HCT116 (cell line): ENCODE measurements at regions not wholly inside any gene's neighbourhood (a gene's known extent, or its start where the extent isn't known, plus 50 kb on each side); places are given as distances from the start of the nearest gene placed in this dataset.

Experiments used
- ATAC-seq: fragments of 200-7000 bp; cut with Tn5 transposase; 2 replicates; pipeline ENCODE4 v1.9.1; 2020; ENCODE audit warnings: mild to moderate bottlenecking, moderate library complexity
- BruUV-seq: library from RNA; stranded (reverse); fragments of 400-500 nt; replicated peaks from 2 replicates; lab custom pipeline; 2021; lab: Mats Ljungman, UMichigan
- CTCF ChIA-PET: fragments of 300-600 bp; sonication (Branson Sonifier 250); formaldehyde crosslinking; loops from one replicate; lab custom pipeline; 2021; ENCODE audit warnings: antibody characterized with exemption; lab: Charles Lee
- POLR2A ChIA-PET: fragments of 300-600, 350-600 bp; sonication (Branson Sonifier 250); formaldehyde crosslinking; loops from one replicate; lab custom pipeline; 2021; ENCODE audit warnings: antibody characterized with exemption; lab: Charles Lee
- RAD21 ChIA-PET, 2 experiments: fragments of 300-600 bp; sonication (Branson Sonifier 250); formaldehyde crosslinking; loops; one replicate each; lab custom pipeline; 2023; ENCODE audit warnings: low total read pairs in 2 of 2; ENCODE audit not compliant: uncharacterized antibody in 2 of 2, unreplicated experiment in 2 of 2, low non-redundant PET in 1 of 2; lab: Charles Lee
- DNase-seq: peaks from one replicate; pipeline ENCODE4 v3.0.0-alpha.2; 2010; ENCODE audit warnings: low read depth, low spot score
- H2AFZ ChIP-seq: fragments of 200-600 bp; shearing (Covaris generic), sonication (generic); 2 replicates; pipeline ENCODE4 v1.6.1; 2017; ENCODE audit warnings: low read depth, mixed run types, mixed read lengths, antibody characterized with exemption, low read length; ENCODE audit not compliant: poor library complexity, severe bottlenecking
- H3K27ac ChIP-seq: 2 replicates; pipeline ENCODE4 v1.5.1; 2012; ENCODE audit warnings: low read depth, low read length
- H3K27me3 ChIP-seq: fragments of 200-600 bp; sonication (generic); 2 replicates; pipeline ENCODE4 v1.6.1; 2016; ENCODE audit warnings: mixed run types, low read length, mixed read lengths; ENCODE audit not compliant: insufficient read depth
- H3K36me3 ChIP-seq, 2 experiments: fragments of 200-500 bp in 1 of 2; fragments of 200-600 bp in 1 of 2; sonication (Bioruptor generic) in 1 of 2; sonication (generic) in 1 of 2; 2 replicates each; pipeline versions ENCODE4 v1.5.1 to v1.6.1; 2014 to 2016; ENCODE audit warnings: low read length in 2 of 2, inconsistent platforms in 1 of 2, mixed read lengths in 1 of 2, mixed run types in 1 of 2; ENCODE audit not compliant: insufficient read depth in 2 of 2, control insufficient read depth in 1 of 2
- H3K4me1 ChIP-seq, 2 experiments: fragments of 200-600 bp in 1 of 2; sonication (generic) in 1 of 2; 2 replicates each; pipeline versions ENCODE4 v1.5.1 to v1.6.1; 2012 to 2017; ENCODE audit warnings: low read length in 2 of 2, inconsistent platforms in 1 of 2, mild to moderate bottlenecking in 1 of 2, mixed read lengths in 1 of 2, mixed run types in 1 of 2, moderate library complexity in 1 of 2; ENCODE audit not compliant: insufficient read depth in 2 of 2, control insufficient read depth in 1 of 2
- H3K4me2 ChIP-seq: fragments of 200-600 bp; sonication (generic); 2 replicates; pipeline ENCODE4 v1.6.1; 2017; ENCODE audit warnings: mixed run types, low read length, mixed read lengths
- H3K4me3 ChIP-seq, 2 experiments: fragments of 200-600 bp in 1 of 2; sonication (generic) in 1 of 2; replicated peaks in 1 of 2; 2 replicates each; pipeline ENCODE4 v1.5.1; 2011 to 2016; ENCODE audit warnings: low read length in 2 of 2, control low read depth in 1 of 2, low read depth in 1 of 2, mild to moderate bottlenecking in 1 of 2, mixed read lengths in 1 of 2, mixed run types in 1 of 2
- H3K79me2 ChIP-seq: fragments of 200-600 bp; sonication (generic); 2 replicates; pipeline ENCODE4 v1.6.1; 2017; ENCODE audit warnings: mild to moderate bottlenecking, mixed run types, low read length, moderate library complexity, mixed read lengths; ENCODE audit not compliant: insufficient read depth
- H3K9ac ChIP-seq: fragments of 200-600 bp; sonication (generic); 2 replicates; pipeline ENCODE4 v1.6.1; 2016; ENCODE audit warnings: low read length, mixed read lengths
- H3K9me2 ChIP-seq: fragments of 200-600 bp; sonication (generic), shearing (Covaris generic); 2 replicates; pipeline ENCODE4 v1.6.1; 2017; ENCODE audit warnings: mixed run types, mild to moderate bottlenecking, moderate library complexity; ENCODE audit not compliant: insufficient read depth
- H3K9me3 ChIP-seq, 2 experiments: fragments of 200-500 bp in 1 of 2; fragments of 200-600 bp in 1 of 2; sonication (Bioruptor generic) in 1 of 2; sonication (generic) in 1 of 2; 2 replicates each; pipeline ENCODE4 v1.6.1; 2014 to 2017; ENCODE audit warnings: low read length in 2 of 2, mixed read lengths in 2 of 2, inconsistent platforms in 1 of 2, low read depth in 1 of 2, mild to moderate bottlenecking in 1 of 2, mixed run types in 1 of 2, moderate library complexity in 1 of 2; ENCODE audit not compliant: control insufficient read depth in 1 of 2, insufficient read depth in 1 of 2
- H4K20me1 ChIP-seq: fragments of 200-600 bp; sonication (generic), shearing (Covaris generic); 2 replicates; pipeline ENCODE4 v1.6.1; 2017; ENCODE audit warnings: mixed run types, mild to moderate bottlenecking, moderate library complexity; ENCODE audit not compliant: insufficient read depth
- ATF3 ChIP-seq: IDR thresholded peaks from 2 replicates; pipeline ENCODE4 v1.6.1; 2012
- CTCF ChIP-seq, 3 experiments: fragments of 200-600 bp in 1 of 3; sonication (generic) in 1 of 3; IDR thresholded peaks in 2 of 3; conservative IDR thresholded peaks in 1 of 3; 2 replicates each; pipeline ENCODE4 v1.5.1; 2012 to 2017; ENCODE audit warnings: low read depth in 2 of 3, low read length in 2 of 3, antibody characterized with exemption in 1 of 3, borderline replicate concordance in 1 of 3, control low read depth in 1 of 3, mild to moderate bottlenecking in 1 of 3, mixed read lengths in 1 of 3, mixed run types in 1 of 3, moderate library complexity in 1 of 3; ENCODE audit not compliant: insufficient read depth in 1 of 3
- EGR1 ChIP-seq: IDR thresholded peaks from 2 replicates; pipeline ENCODE4 v1.6.1; 2012; ENCODE audit warnings: low read depth
- ELF1 ChIP-seq: IDR thresholded peaks from 2 replicates; pipeline ENCODE4 v1.6.1; 2012; ENCODE audit warnings: low read depth, borderline replicate concordance
- EZH2phosphoT487 ChIP-seq: fragments of 200-600 bp; IDR thresholded peaks from 2 replicates; pipeline ENCODE4 v1.6.1; 2018; ENCODE audit warnings: antibody characterized with exemption, borderline replicate concordance
- JUND ChIP-seq: IDR thresholded peaks from 2 replicates; pipeline ENCODE4 v1.6.1; 2012
- POLR2A ChIP-seq: IDR thresholded peaks from 2 replicates; pipeline ENCODE4 v1.7.0; 2011; ENCODE audit warnings: borderline replicate concordance; ENCODE audit not compliant: insufficient read depth, insufficient read length; ENCODE audit errors: extremely low read depth
- POLR2AphosphoS5 ChIP-seq: IDR thresholded peaks from 2 replicates; pipeline ENCODE4 v1.6.1; 2011; ENCODE audit warnings: mild to moderate bottlenecking, low read depth, low read length, moderate library complexity
- SRF ChIP-seq: IDR thresholded peaks from 2 replicates; pipeline ENCODE4 v1.6.1; 2012; ENCODE audit warnings: low read depth
- TCF7L2 ChIP-seq: IDR thresholded peaks from 2 replicates; pipeline ENCODE4 v1.7.0; 2011; ENCODE audit warnings: borderline replicate concordance, inconsistent platforms; ENCODE audit not compliant: insufficient read depth, insufficient read length; ENCODE audit errors: extremely low read depth
- YY1 ChIP-seq: IDR thresholded peaks from 2 replicates; pipeline ENCODE4 v1.6.1; 2011; ENCODE audit warnings: low read length, low read depth, moderate library complexity, mild to moderate bottlenecking; ENCODE audit not compliant: insufficient replicate concordance; ENCODE audit errors: extremely low read depth
- ZBTB33 ChIP-seq: IDR thresholded peaks from 2 replicates; pipeline ENCODE4 v1.6.1; 2011; ENCODE audit warnings: mild to moderate bottlenecking, low read length, moderate library complexity; ENCODE audit not compliant: insufficient replicate concordance; ENCODE audit errors: extremely low read depth
- intact Hi-C: fragments of 100-400 bp; cut with micrococcal nuclease; formaldehyde crosslinking; loops from 2 replicates; pipeline ENCODE4 v1.10.0; 2022
- TF ChIP-seq, protein P1 (sequence below): IDR thresholded peaks from 2 replicates; pipeline ENCODE4 v1.6.1; 2012

- no peak for ATAC-seq
- H3K4me1 ChIP-seq: no peaks in the 10 kb centered on the region
- no peak overlapping the region for H3K4me3 ChIP-seq
- H4K20me1 ChIP-seq: no peaks in the 10 kb centered on the region
- intact Hi-C loops: no loop called here
- CTCF ChIA-PET: no interaction called here
- H3K27ac ChIP-seq: no peak overlapping the region
- H3K9me2 ChIP-seq: no peaks in the 10 kb centered on the region
- no TSS peak for BruUV-seq
- H3K9ac ChIP-seq: no peak overlapping the region
- RAD21 ChIA-PET: no interaction called here
- no peaks in the 10 kb centered on the region for H3K79me2 ChIP-seq
- H3K36me3 ChIP-seq: no peaks in the 10 kb centered on the region
- H2AFZ ChIP-seq: no peak overlapping the region
- peaks cover 13 to 41% of the 10 kb centered on the region in 2 experiments for H3K9me3 ChIP-seq
- POLR2A ChIA-PET: no interaction called here
- no peak overlapping the region for H3K4me2 ChIP-seq
- no peak for TF ChIP-seq ELF1
- TF ChIP-seq ATF3: no peak
- TF ChIP-seq, all 23 proteins: peak for 0
- no peak for DNase-seq
- no peaks in the 10 kb centered on the region for H3K27me3 ChIP-seq
These were observed 1888.6 kb downstream of the MRPL39 start for GRCh38 chr21:23718446-23719285.

GRCh38 chr21:23712166-23712565 lies 1895.1 kb downstream of the MRPL39 start:
- intact Hi-C loops: no loop called here
- Histone ChIP-seq H3K27ac (no peak overlapping the region), H3K9me3 (peaks cover 9 to 44% of the 10 kb centered on the region in 2 experiments; a peak in 2 of 4 replicates), H3K79me2 (no peaks in the 10 kb centered on the region), H3K4me3 (no peak overlapping the region), H3K27me3 (no peaks in the 10 kb centered on the region)
- no peak for ATAC-seq
- CTCF ChIA-PET: no interaction called here
- TF ChIP-seq ATF3 (no peak), ZBTB33 (no peak), SRF (no peak), YY1 (no peak), EGR1 (no peak), CTCF (IDR thresholded peaks at IDR 0.05 in 2 of 3, conservative IDR thresholded peaks at IDR 0.05 in 1 of 3; ENCODE audit: borderline replicate concordance in 1 of 3, insufficient read depth in 1 of 3, low read depth in 2 of 3, low read length in 2 of 3) (no peak), EZH2phosphoT487 (no peak), JUND (no peak), POLR2AphosphoS5 (no peak), TCF7L2 (no peak), POLR2A (no peak)
- TF ChIP-seq, protein P1, sequence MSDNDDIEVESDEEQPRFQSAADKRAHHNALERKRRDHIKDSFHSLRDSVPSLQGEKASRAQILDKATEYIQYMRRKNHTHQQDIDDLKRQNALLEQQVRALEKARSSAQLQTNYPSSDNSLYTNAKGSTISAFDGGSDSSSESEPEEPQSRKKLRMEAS: no peak
- TF ChIP-seq, all 23 proteins: peak for 0
- Histone ChIP-seq H3K36me3 (no peaks in the 10 kb centered on the region), H3K4me2 (no peak overlapping the region), H2AFZ (no peak overlapping the region), H4K20me1 (no peaks in the 10 kb centered on the region), H3K9ac (no peak overlapping the region), H3K9me2 (no peaks in the 10 kb centered on the region), H3K4me1 (no peaks in the 10 kb centered on the region)
- ChIA-PET RAD21 (no interaction called here), POLR2A (no interaction called here)
- DNase-seq: no peak
- no TSS peak for BruUV-seq
